Activated naive CD4-positive, alpha-beta T cell treated with anti-CD3 and anti-CD28 coated beads, Interleukin-2, amount 50 U/mL, for 72 hours (primary cell): ENCODE measurements at regions not wholly inside any gene's neighbourhood (a gene's known extent, or its start where the extent isn't known, plus 50 kb on each side); places are given as distances from the start of the nearest gene placed in this dataset.

Source experiments
- ATAC-seq, 2 donors: fragments of 150-1000 bp; cut with Tn5 transposase; 2 replicates each; pipeline ENCODE4 v1.10.0; 2021; ENCODE audit warnings: mild to moderate bottlenecking in 2 of 2, moderate library complexity in 2 of 2
- DNase-seq, 2 donors: peaks; one replicate each; pipeline ENCODE4 v3.0.0; 2021 to 2022; ENCODE audit warnings: low spot score in 2 of 2
- H3K27ac Mint-ChIP-seq, 2 donors: one replicate each; pipeline ENCODE4 v1.8.0; 2022; ENCODE audit warnings: mild to moderate bottlenecking in 2 of 2, mixed read lengths in 2 of 2
- H3K36me3 Mint-ChIP-seq, 2 donors: one replicate each; pipeline ENCODE4 v1.8.0; 2022; ENCODE audit warnings: mixed read lengths in 2 of 2
- H3K9me3 Mint-ChIP-seq, 2 donors: one replicate each; pipeline ENCODE4 v1.8.0; 2022; ENCODE audit warnings: mixed read lengths in 2 of 2

DNA sequence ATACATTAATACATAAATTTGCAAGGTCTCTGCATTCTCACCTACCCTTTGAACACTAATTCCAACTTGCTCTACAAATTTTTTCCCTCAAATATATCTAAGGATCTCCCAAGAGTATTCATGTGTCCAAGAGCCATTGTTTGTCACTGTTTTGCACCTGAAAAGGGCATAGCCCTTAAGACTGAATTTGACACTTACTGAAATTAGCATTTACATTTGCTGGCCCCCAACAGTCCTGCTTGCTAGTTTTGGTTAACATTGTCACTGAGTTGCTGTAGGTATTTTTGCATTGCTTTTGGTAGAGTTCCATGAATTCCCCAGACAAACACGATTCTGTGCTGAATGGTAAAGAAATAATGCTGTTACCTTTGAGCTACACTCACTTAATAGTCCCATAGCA lies 57.3 kb downstream of the KCNA4 start:
- ATAC-seq (no peak), DNase-seq (no peak)
- H3K9me3 Mint-ChIP-seq = peaks cover 4 to 13% of the 10 kb centered on the region in 2 donors
- H3K27ac Mint-ChIP-seq = no peak overlapping the region
- no peaks in the 10 kb centered on the region for H3K36me3 Mint-ChIP-seq

- H3K9me3 Mint-ChIP-seq = peaks cover 3 to 26% of the 10 kb centered on the region in 2 donors
- ATAC-seq (no peak), DNase-seq (no peak)
- no peaks in the 10 kb centered on the region for H3K36me3 Mint-ChIP-seq
- no peak overlapping the region for H3K27ac Mint-ChIP-seq
Measured at GRCh38 chr11:29957431-29957830, 59.4 kb downstream of the KCNA4 start.

GRCh38 chr11:29956076-29956556 lies 60.7 kb downstream of the KCNA4 start:
- DNase-seq (no peak), ATAC-seq (no peak)
- H3K27ac Mint-ChIP-seq = no peak overlapping the region
- H3K9me3 Mint-ChIP-seq = peaks cover 7 to 28% of the 10 kb centered on the region in 2 donors
- no peaks in the 10 kb centered on the region for H3K36me3 Mint-ChIP-seq

GRCh38 chr11:29943347-29943746 lies 73.5 kb downstream of the KCNA4 start:
- H3K27ac Mint-ChIP-seq = no peak overlapping the region
- H3K9me3 Mint-ChIP-seq = peaks cover 20 to 21% of the 10 kb centered on the region in 2 donors
- no peaks in the 10 kb centered on the region for H3K36me3 Mint-ChIP-seq
- no peak for ATAC-seq
- DNase-seq = no peak

DNA sequence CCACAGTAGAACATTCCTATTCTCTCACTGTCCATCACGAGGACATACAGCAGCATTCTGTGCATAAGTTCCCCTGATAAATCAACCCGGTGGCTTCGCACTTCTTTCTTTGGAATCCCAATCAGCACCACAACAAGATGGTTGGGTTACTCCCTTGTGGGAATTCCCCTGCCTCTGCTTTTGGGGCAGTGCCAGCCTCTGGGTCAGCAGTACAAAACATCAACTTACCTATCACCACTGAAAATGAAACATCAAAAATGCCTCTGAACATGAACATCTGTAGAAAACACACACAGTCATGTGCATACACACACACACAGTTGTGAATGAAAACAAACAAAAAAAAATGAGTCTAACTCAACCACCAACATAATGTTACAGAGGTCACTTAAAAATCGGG lies 79.3 kb downstream of the KCNA4 start:
- H3K9me3 Mint-ChIP-seq = peaks cover 13 to 14% of the 10 kb centered on the region in 2 donors

DNA sequence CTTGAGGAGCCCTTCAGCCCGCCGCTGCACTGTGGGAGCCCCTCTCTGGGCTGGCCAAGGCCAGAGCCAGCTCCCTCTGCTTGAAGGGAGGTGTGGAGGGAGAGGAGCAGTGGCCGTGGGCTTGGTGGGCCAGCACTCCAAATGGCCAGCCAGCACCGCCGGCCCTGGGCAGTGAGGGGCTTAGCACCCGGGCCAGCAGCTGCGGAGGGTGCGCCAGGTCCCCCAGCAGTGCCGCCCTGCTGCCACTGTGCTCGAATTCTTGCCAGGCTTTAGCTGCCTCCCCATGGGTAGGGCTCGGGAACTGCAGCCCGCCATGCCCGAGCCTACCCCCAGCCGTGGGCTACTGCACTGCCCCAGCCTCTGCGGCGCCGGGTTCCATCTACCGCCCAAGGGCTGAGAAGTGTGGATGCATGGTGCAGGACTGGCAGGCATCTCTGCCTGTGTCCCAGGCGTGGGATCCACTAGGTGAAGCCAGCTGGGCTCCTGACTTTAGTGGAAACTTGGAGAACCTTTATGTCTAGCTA lies 82.7 kb downstream of the KCNA4 start:
- Mint-ChIP-seq H3K9me3 (peaks cover 13 to 14% of the 10 kb centered on the region in 2 donors), H3K36me3 (no peaks in the 10 kb centered on the region)
- no peak for ATAC-seq

More for the DNA sequence above, 79.3 kb downstream of the KCNA4 start:
- Mint-ChIP-seq H3K27ac (no peak overlapping the region), H3K36me3 (no peaks in the 10 kb centered on the region)
- DNase-seq = no peak
- ATAC-seq = no peak

GRCh38 chr11:29916040-29916439 lies 100.8 kb downstream of the KCNA4 start:
- Mint-ChIP-seq H3K36me3 (no peaks in the 10 kb centered on the region), H3K9me3 (peaks cover 12 to 31% of the 10 kb centered on the region in 2 donors), H3K27ac (no peak overlapping the region)
- no peak for ATAC-seq
- no peak for DNase-seq

More for the DNA sequence above, 82.7 kb downstream of the KCNA4 start:
- no peak overlapping the region for H3K27ac Mint-ChIP-seq
- no peak for DNase-seq

DNA sequence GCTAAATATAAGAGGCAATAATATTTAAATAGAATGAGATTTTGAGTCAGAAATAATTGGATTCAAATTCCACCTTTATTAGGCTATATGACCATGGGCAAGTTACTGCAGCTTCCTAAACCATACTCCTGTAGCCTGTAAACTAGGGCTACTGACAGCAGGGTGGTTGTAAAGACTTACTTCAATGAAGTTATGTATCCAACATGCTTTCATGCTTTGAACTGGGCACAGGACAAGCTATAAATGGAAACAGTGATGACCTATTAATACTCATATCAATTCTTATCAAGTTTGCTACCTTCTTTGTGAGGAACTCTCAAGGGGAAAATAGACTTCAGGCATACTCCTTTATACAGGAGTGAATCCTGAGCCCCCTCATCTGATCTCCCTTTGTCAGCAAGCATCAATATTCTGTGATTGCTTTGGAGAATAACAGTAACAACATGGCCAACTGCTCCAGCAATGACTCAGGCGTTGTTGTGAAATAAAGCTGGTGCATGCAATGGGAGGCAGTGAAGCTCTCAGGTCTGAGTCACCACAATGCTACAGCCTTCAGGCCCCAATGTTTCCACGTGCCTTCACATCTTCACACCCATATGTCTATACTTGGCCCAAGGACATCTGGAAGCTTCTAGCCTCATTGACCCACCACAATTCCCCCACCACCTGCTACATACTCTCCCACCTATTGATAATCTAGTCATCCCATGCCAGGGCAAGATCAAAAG lies 102.5 kb downstream of the KCNA4 start:
- no peak overlapping the region for H3K27ac Mint-ChIP-seq
- DNase-seq (no peak), ATAC-seq (no peak)
- H3K36me3 Mint-ChIP-seq = no peaks in the 10 kb centered on the region
- peaks cover 12 to 31% of the 10 kb centered on the region in 2 donors for H3K9me3 Mint-ChIP-seq

DNA sequence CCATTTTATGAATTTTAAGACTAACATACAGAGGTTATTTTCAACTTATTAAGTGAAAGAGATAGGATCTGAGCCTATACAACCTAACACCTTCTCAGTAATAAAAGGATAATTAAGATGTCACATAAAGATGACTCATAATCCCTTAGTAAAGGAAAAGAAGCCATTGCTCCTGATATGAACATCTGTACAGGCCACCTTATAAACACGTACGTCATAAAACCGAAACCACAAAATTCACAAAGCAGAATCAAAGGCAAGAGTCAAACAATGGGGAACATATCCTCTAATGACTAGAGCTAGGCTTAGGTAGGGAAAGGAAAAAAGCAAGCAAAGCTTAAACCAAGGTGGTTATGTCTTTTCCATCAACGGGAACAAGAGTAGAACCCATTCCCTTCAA lies 103.5 kb downstream of the KCNA4 start:
- H3K9me3 Mint-ChIP-seq = peaks cover 12 to 26% of the 10 kb centered on the region in 2 donors
- H3K27ac Mint-ChIP-seq = no peak overlapping the region
- H3K36me3 Mint-ChIP-seq = no peaks in the 10 kb centered on the region
- DNase-seq (no peak), ATAC-seq (no peak)

DNA sequence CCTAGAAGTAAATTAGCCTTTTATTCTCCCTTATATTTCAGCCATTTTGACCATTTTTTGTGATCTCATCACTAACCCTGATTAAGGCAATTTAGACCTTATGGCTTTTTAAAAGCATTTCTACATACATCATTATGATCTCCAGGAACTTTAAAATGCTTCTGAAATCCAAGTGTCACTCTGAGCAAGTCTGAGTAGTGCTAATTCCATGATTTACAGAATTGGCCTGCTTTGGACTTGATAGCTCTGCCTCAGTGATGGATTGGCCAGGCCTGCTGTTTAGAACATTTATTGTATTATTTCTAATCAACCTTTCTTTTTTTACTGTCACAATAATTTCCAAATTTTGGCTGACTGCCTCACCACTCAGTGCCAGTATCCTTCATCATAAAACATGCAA lies 116.4 kb downstream of the KCNA4 start:
- DNase-seq = no peak
- Mint-ChIP-seq H3K27ac (no peak overlapping the region), H3K9me3 (peaks cover 4 to 6% of the 10 kb centered on the region in 2 donors), H3K36me3 (no peaks in the 10 kb centered on the region)
- no peak for ATAC-seq

- Mint-ChIP-seq H3K9me3 (peaks cover 18 to 20% of the 10 kb centered on the region in 2 donors), H3K27ac (no peak overlapping the region), H3K36me3 (peaks cover 0 to 7% of the 10 kb centered on the region in 2 donors)
- DNase-seq = no peak
- ATAC-seq = no peak
Measured at GRCh38 chr11:29879560-29879959, 137.3 kb downstream of the KCNA4 start.

DNA sequence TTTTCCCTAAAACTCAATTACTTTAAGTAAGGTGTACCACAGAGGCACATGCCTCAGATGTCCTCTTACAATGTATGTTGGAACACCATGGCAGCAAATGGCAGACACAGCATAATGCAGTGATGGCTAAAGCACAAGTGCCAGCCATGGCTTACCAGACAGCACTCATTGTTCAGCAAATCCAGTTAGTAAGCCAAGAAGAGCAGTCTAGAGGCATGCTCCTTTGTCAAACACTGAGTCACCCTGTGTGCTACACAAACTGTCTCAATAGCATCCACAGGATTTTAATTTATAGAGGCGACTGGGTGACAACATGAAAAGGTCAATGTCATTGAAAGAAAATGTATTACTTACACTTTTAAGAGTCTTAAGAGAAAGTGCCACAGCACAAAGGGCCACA lies 140.6 kb downstream of the KCNA4 start:
- H3K36me3 Mint-ChIP-seq = peaks cover 0 to 12% of the 10 kb centered on the region in 2 donors
- peaks cover 28 to 34% of the 10 kb centered on the region in 2 donors for H3K9me3 Mint-ChIP-seq
- no peak overlapping the region for H3K27ac Mint-ChIP-seq
- DNase-seq (no peak), ATAC-seq (no peak)

- ATAC-seq = no peak
- H3K27ac Mint-ChIP-seq = no peak overlapping the region
- H3K36me3 Mint-ChIP-seq = no peaks in the 10 kb centered on the region
Measured at GRCh38 chr11:29847219-29847618, 169.6 kb downstream of the KCNA4 start.

GRCh38 chr11:29844701-29845379 lies 172.0 kb downstream of the KCNA4 start:
- ATAC-seq (no peak), DNase-seq (no peak)
- H3K27ac Mint-ChIP-seq = no peak overlapping the region
- H3K36me3 Mint-ChIP-seq = no peaks in the 10 kb centered on the region
- peaks cover 17 to 25% of the 10 kb centered on the region in 2 donors for H3K9me3 Mint-ChIP-seq

More at GRCh38 chr11:29847219-29847618, 169.6 kb downstream of the KCNA4 start:
- H3K9me3 Mint-ChIP-seq = peaks cover 17 to 25% of the 10 kb centered on the region in 2 donors
- DNase-seq = no peak

GRCh38 chr11:29844031-29844430 lies 172.8 kb downstream of the KCNA4 start:
- Mint-ChIP-seq H3K27ac (no peak overlapping the region), H3K9me3 (peaks cover 13 to 21% of the 10 kb centered on the region in 2 donors), H3K36me3 (no peaks in the 10 kb centered on the region)
- no peak for DNase-seq
- no peak for ATAC-seq

- peaks cover 13 to 24% of the 10 kb centered on the region in 2 donors for H3K9me3 Mint-ChIP-seq
- no peak overlapping the region for H3K27ac Mint-ChIP-seq
- H3K36me3 Mint-ChIP-seq = no peaks in the 10 kb centered on the region
- no peak for ATAC-seq
- DNase-seq = no peak
Measured at GRCh38 chr11:29842061-29842460, 174.8 kb downstream of the KCNA4 start.

GRCh38 chr11:29826878-29827277 lies 190.0 kb downstream of the KCNA4 start:
- Mint-ChIP-seq H3K9me3 (peaks cover 20 to 30% of the 10 kb centered on the region in 2 donors), H3K27ac (no peak overlapping the region), H3K36me3 (peaks cover 0 to 9% of the 10 kb centered on the region in 2 donors)
- no peak for ATAC-seq
- DNase-seq = no peak
